Stimulated activated CD4-positive, alpha-beta T cell treated with anti-CD3 and anti-CD28 coated beads, TNF-alpha, amount 100 ng/mL, for 1 hour (primary cell): ENCODE measurements at regions not wholly inside any gene's neighbourhood (a gene's known extent, or its start where the extent isn't known, plus 50 kb on each side); places are given as distances from the start of the nearest gene placed in this dataset.

Experiments used
- DNase-seq, 3 donors: peaks; one replicate each; pipeline ENCODE4 v3.0.0-alpha.2; 2020; ENCODE audit warnings: low read depth in 3 of 3, low spot score in 1 of 3

- no peak for DNase-seq
These were observed 218.8 kb upstream of the PREP start for GRCh38 chr6:105621564-105622175.

DNA sequence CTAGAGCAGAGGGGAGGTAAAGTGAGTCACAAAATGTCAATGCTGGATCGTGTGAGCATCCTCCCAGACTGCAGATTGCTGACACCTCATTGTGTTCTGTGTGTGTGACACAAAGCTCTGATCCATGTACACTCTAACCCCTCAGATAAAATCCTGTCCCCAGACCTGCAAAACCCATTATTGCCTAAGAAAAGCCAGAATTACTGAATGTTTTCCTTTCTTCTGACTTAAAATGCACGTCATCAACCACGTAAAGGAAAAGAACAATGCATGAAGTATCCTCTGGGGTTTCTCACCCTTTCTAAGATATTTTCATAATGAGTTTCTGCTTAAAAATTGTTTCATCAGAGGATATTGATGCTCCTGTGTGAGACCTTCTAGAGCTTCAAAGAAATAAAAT lies 218.0 kb upstream of the PREP start:
- DNase-seq, result no peak

DNA sequence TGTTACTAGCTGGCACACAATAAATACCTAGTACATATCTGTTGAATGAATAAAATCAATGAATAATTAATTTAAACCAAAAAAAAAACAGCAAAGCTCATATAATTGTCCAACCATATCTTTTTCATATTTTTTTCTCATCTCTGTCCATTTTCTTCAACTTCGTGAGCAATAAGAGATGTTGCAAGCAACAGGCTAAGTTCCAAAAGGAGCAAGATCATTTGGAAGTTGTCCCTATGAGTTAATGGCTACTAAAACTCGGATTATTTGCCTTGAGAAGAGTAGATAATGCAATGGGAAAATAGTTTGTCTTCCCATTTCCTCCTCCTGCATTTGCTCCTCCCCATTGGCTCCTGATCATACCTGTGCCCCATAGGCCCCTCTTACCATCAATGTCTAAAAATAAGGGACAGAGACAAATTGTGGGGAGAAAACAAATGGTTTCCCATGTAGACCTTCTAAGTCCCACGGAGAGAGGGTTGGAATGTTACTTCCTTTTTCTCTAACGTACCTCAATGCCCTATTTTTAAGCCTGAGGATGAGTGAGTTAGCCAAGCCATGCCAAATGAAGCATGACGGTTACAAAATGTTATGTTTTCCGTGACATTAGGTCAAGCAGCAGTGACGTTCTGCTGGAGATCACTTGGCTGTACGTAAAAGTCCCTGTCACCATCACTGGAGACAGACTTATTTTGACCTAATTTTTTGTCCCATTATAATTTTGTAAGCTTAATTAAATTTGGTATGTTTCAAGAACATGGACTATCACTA lies 217.3 kb upstream of the PREP start:
- no peak for DNase-seq

DNA sequence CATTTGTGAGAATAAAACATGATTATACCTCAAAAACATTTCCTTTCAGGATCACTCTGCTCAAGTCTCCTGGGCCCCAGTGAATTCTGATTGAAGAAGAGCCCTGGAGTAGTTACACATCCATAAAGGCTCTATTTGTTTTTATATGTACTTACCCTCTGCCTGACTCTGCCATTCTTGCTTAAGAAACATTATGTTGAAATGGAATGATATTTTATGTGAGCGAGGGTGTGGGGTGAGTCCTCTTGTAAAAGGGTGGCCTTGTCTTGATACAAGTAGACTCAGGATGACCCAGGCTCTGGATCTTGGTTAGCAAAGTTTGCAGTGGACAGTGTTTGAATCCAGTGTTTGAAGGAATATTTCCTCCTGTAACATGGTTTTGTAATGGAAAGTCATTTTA lies 215.4 kb upstream of the PREP start:
- DNase-seq, result no peak

DNA sequence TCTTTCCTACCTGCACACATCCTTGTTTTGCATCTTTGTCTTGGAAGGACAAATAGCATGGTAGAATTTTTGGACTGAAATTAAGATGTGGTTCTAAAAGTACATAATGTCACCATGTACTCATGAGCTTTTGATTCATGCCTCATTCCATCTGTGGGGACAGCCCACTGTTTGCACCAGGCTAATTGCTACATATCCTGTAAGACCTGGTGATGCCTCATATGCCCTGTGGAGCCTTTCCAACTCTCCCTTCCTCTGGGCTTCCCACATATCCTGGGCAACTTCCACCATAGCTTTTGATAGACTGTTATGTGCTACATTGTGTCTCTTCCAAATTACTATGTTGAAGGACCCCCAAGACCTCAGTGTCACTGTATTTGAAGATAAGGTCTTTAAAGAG lies 213.6 kb upstream of the PREP start:
- no peak for DNase-seq

- DNase-seq, result no peak
These were observed 208.7 kb upstream of the PREP start for GRCh38 chr6:105611606-105612005.

- no peak for DNase-seq
These were observed 206.6 kb upstream of the PREP start for GRCh38 chr6:105609375-105609991.

- no peak for DNase-seq
These were observed 206.0 kb upstream of the PREP start for GRCh38 chr6:105608711-105609374.

DNA sequence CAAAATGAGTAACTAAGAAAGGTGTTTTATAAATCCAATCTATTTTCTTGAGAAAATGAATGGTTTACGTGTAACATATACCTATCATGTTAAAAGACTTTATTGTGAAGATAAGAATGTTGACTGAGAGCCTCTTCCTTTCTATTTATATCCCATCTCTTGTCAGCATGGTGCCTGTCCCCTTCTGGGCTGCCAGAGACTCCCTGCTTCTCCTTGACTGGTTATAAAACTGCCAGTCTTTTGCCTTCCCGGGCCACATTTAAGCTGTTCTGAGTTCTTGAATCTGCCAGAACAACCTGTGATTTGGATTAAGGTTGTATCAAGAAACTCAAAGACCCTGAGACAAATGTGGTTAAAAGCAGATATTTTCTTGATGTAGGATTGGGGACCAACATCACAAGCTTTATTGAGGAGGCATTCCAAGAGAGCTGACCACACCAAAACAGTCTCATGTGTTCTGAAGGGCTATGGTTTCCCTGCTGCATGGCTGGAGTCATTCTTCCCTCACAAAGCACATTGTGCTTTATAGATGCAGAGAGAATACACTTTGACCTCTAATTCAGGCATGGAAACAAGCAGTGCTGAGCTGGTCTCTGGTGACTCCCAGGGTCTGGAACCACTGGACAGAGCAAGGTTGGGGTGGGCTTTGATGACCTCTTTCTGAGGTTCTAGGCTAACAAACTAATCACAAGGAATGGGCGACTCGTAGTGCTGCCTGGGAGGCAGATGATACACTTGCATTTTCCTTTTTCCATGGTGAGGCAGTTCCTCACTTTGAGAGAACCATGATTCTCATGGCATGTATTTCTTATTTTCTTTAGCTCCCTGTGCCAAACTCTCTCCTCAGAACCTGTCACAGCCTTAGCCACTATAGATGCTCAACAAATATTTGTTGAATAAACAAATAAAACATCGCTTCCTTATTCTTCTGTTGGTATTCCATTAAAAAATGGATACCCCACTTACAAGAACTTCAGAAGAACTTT lies 205.0 kb upstream of the PREP start:
- no peak for DNase-seq

DNA sequence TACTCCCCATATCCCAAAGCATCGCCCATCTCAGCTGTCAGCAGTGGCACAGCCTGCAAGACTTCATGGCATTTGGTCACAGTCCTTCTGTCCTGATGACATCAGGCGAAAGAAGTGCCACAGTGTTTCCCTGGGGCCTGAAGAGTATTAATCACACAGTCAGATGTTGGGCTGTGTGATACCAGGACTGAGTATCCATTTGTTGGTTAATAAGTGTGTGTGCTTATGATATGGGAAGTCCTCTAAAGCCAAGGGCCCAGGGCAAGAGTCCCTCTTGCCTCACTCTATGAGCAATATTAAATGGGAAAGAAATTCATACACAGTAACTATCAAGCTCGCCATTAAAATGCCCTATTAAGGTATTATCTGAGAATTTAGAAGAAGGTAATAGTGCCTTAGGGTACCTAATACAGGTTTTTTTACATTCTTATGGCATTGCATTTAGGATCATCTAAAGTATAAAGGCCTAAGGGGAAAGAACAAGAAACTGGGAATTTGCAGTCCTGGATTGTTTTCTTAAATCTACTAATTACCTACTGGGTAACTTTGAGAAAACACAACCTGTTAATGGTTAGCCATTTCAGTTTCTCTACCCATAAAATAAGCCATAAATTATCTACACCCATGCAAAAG lies 204.1 kb upstream of the PREP start:
- no peak for DNase-seq

DNA sequence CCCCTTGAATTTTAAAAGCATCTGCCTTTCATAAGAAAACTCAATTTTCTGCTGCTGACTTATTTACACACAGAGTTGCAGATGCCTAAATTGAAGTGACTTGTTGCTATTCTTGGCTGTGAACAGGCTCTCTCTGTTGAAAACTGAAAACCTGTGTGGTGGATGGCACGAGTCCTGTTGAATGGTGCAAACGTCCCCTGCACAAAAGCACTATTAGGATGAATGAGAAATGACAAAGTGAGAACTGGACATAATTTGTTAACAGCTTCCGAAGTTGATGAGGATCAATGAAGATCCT lies 201.7 kb upstream of the PREP start:
- DNase-seq, result no peak

DNA sequence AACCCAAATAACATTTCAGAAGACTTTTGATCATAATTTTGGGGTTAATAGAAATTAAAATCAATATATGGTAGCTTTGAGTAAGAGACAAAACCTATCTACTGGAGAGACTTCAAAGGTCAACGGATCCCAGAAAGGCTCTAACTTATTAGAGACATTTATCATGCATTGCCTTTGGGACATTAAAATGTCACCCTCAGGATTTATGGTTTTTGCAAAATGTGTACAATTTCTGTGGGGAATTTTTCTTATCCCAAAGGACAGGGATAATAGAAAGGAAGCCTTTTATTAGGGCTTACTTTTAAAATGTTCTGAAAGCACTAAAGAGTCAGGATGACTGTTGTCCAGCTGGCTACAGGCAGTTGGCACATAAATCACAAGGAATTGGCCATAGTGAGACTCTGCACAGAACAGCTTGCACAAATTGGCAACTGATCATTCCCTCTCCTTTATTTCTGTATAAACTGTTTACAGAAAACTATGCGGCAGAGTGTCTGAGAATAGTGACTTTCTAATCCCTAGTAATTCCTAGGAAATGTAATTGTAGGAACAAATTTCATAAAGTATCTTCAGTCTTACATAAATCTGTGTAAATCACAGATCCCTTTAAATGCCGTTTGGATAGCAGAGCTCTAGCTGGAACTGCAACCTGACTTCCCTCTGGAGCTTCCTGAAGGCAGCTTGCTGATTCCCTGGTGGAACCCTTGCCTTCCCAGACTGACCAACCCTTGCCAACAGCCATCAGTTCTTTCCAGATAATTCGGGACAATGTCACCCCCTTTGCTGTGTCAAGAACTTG lies 201.1 kb upstream of the PREP start:
- no peak for DNase-seq

DNA sequence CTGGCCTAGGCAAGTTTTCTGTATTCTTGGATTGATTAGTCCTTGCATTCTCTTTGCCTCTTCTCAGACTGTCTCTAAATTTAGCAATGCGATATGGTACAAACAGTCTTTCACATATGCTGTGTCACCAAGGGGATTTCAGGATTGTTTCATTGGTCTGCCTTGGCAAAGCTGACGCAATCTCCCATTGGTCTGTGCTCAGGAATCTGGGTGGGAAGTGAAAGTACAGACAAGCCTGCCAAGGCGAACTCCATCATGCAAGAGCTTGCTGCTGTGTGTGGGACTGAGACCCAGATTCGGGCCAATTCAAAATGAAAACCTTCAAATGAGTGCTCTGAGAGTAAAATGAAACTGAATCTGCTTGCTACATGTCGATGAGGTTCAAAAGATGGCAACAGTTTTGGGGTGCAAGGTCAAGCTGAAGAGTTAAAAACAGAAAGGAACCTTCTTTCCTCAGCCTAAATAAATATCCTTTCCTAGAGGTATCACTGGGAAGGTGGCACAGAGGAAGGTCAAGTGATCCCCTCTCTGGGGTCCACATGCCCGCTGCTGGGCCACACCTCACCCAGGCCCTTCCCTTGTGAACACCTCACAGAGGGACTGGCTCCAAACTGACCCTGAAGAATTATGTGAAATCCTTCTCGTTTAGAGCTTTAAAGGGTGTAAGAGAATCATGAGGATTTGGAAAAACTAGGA lies 198.8 kb upstream of the PREP start:
- DNase-seq, result no peak

- DNase-seq, result no peak
These were observed 197.7 kb upstream of the PREP start for GRCh38 chr6:105600336-105601260.

DNA sequence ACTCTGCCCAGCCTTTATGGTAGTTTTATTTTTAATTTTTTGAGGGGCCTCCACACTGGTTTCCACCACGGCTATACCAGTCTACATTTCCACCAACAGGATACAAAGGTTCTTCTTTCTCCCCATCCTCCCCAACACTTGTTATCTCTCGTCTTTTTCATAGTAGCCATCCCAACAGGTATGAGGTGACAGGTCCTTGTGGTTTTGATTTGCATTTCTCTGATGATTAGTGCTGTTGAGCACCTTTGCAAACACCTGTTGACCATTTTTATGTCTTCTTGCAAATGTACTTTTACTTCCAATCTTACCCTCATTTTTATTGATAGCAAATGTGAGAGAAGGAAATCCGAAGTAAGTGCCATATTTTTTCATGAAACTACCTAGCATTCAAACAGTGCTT lies 195.4 kb upstream of the PREP start:
- DNase-seq, result no peak

DNA sequence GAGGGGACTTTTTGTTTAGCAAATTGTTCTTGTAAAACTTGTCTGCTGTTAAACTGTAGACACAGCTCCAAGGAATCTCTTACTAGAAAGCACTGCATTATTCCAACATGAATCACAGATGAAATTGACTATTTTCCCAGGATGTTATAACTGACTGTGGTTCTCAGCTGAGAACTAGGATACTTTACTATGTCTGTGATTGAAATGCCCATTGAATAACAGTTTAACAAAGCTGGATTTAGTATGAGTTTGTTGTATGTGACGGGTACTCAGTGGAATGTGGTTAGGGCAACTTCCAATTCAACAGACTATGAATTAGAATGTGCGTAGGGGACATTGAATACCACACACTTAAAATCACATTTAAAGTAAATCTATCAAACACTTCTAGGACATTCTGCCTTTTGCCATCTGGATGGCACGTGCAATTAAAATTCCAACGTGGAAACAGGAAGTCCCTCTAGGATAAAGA lies 193.4 kb upstream of the PREP start:
- DNase-seq, result no peak

DNA sequence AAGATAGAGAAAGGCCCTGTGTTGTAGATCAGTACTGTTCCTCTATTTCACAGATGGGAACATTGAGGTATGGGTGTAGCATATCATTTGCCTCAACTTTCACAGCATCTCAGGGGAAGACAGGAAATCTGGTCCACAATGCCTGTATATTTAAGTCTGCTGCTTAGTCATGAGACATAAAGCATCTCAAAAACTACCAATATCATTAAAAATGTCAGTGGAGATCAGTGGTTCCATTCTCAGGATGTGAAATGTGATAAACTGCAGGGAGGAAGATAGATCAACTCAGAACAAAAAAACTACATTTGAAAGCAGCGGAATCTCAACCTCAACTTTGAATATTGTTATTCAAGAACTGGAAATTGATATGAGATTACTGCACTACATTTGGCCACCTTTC lies 192.9 kb upstream of the PREP start:
- DNase-seq, result no peak

DNA sequence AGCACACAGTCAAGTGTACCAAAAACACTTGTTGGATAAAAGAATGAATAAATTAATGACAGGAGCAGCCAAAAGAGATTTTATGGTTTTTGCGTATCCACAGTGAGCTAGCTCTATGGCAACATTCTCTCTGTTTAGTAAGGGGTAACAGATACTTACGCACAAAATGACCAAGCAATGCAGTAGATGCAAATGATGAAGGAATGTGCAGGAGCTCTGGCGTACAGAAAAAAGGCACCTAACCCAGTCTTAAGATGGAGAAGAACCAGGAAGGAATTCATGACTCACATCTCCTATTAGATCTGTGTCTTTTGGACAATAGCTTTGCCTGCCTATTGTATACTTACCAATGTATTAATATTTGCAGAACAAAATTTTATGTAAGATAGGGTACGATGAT lies 191.9 kb upstream of the PREP start:
- DNase-seq, result no peak
